Gastrocnemius medialis (tissue), 4 donors: ENCODE measurements at regions not wholly inside any gene's neighbourhood (a gene's known extent, or its start where the extent isn't known, plus 50 kb on each side); places are given as distances from the start of the nearest gene placed in this dataset.

ENCODE experiments used
- ATAC-seq, 2 donors: fragments of 150-250 bp; one replicate each; pipeline ENCODE4 v1.9.1; 2016
- DNase-seq, 2 donors: peaks; one replicate each; pipeline ENCODE4 v3.0.0-alpha.2; 2019
- H3K27ac ChIP-seq, 4 donors: fragments of 200-600 bp; sonication (generic); 1 replicate in 1 of 4; 2 replicates in 3 of 4; pipeline ENCODE4 v1.5.1; 2016 to 2018; ENCODE audit warnings: mild to moderate bottlenecking in 2 of 4, moderate library complexity in 1 of 4
- H3K27me3 ChIP-seq, 3 donors: fragments of 200-600 bp; sonication (generic) in 2 of 3; 1 replicate in 1 of 3; 2 replicates in 2 of 3; pipeline versions ENCODE4 v1.5.1 to v1.6.0; 2016 to 2019; ENCODE audit warnings: mild to moderate bottlenecking in 1 of 3, moderate library complexity in 1 of 3
- H3K36me3 ChIP-seq, 2 donors: fragments of 200-600 bp; sonication (generic) in 1 of 2; one replicate each; pipeline ENCODE4 v1.5.1; 2017 to 2018
- H3K4me1 ChIP-seq, 2 donors: fragments of 200-600 bp; sonication (generic) in 1 of 2; one replicate each; pipeline ENCODE4 v1.5.1; 2016 to 2017; ENCODE audit warnings: mild to moderate bottlenecking in 2 of 2
- H3K4me3 ChIP-seq, 4 donors: fragments of 200-600 bp; sonication (generic) in 3 of 4; 1 replicate in 1 of 4; 2 replicates in 3 of 4; pipeline ENCODE4 v1.5.1; 2016 to 2019; ENCODE audit warnings: mild to moderate bottlenecking in 2 of 4
- H3K9me3 ChIP-seq, 3 donors: fragments of 200-600 bp; sonication (generic) in 2 of 3; 1 replicate in 1 of 3; 2 replicates in 2 of 3; pipeline ENCODE4 v1.5.1; 2016 to 2019
- POLR2A ChIP-seq, 2 donors: fragments of 450-650 bp; IDR thresholded peaks; one replicate each; pipeline ENCODE4 v1.6.1; 2017; ENCODE audit warnings: antibody characterized with exemption in 2 of 2, mild to moderate bottlenecking in 2 of 2, moderate library complexity in 2 of 2
- in situ Hi-C, 4 donors: fragments of 200-750 bp; cut with MboI; loops; one replicate each; pipeline versions ENCODE4 v1.15.0 to v1.8.0; 2017; ENCODE audit warnings: low sequenced_read_pairs in 4 of 4
- intact Hi-C: fragments of 100-400 bp; cut with DNase I; formaldehyde crosslinking; loops from one replicate; pipeline ENCODE4 v1.15.1; 2023; ENCODE audit warnings: low total_unique reads
- TF ChIP-seq, protein P1 (sequence below), 5 experiments: fragments of 450-650 bp in 3 of 5; fragments of 200-600 bp in 2 of 5; sonication (generic) in 2 of 5; IDR thresholded peaks in 4 of 5; conservative IDR thresholded peaks in 1 of 5; 1 replicate in 4 of 5; 2 replicates in 1 of 5; pipeline ENCODE4 v1.5.1; 2016 to 2019; ENCODE audit warnings: antibody characterized with exemption in 5 of 5, mild to moderate bottlenecking in 3 of 5, moderate library complexity in 3 of 5

DNA sequence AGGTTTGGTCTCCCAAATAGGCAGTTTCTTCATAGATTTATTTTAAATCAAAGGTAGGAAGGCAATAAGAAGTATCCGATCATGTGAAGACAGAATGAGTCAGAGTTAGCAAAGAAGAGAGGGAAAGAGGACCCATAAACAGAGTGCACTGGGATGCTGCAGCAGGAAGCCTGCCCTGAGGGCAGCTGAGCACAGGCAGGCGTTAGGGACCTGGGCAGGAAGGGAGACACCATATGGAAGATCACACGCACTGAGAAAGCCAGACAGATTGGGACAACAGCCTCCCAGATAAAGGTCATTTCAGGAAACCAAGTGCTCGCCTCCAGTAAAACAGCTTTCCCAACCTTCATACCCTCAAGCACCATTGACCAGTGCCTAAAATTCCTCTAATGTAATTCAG, 598.0 kb downstream of the EFNB2 start:
- TF ChIP-seq, protein P1, sequence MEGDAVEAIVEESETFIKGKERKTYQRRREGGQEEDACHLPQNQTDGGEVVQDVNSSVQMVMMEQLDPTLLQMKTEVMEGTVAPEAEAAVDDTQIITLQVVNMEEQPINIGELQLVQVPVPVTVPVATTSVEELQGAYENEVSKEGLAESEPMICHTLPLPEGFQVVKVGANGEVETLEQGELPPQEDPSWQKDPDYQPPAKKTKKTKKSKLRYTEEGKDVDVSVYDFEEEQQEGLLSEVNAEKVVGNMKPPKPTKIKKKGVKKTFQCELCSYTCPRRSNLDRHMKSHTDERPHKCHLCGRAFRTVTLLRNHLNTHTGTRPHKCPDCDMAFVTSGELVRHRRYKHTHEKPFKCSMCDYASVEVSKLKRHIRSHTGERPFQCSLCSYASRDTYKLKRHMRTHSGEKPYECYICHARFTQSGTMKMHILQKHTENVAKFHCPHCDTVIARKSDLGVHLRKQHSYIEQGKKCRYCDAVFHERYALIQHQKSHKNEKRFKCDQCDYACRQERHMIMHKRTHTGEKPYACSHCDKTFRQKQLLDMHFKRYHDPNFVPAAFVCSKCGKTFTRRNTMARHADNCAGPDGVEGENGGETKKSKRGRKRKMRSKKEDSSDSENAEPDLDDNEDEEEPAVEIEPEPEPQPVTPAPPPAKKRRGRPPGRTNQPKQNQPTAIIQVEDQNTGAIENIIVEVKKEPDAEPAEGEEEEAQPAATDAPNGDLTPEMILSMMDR (IDR thresholded peaks at IDR 0.05 in 4 of 5, conservative IDR thresholded peaks at IDR 0.05 in 1 of 5): no peak
- no peak for TF ChIP-seq POLR2A (IDR thresholded peaks at IDR 0.05)
- H3K27ac ChIP-seq: no peak overlapping the region
- H3K4me3 ChIP-seq: no peak overlapping the region
- no peak for ATAC-seq
- H3K4me1 ChIP-seq: no peaks in the 10 kb centered on the region
- no peaks in the 10 kb centered on the region for H3K36me3 ChIP-seq
- in situ Hi-C loops: no loop called here
- intact Hi-C loops: no loop called here
- H3K9me3 ChIP-seq: no peaks in the 10 kb centered on the region
- DNase-seq: no peak
- no peaks in the 10 kb centered on the region for H3K27me3 ChIP-seq

DNA sequence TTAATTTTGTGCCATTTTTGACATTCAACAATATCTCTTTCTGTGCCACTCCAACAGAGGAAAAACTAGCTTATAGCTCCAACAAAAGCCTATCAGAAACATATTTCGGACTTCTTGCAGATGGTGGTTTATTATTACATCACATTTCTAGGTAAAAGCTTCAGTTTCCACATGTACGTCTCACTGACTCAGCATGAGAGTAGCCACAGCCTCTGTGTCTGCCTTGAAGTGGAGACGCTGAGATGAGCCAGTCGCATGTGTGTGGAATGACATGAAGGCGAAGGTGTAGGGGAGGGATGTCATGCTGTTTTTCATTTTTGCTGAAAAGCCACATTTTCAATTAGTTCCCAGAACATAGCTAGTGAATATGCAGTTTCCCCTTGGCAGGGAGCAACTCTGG, 598.6 kb downstream of the EFNB2 start:
- intact Hi-C loops: no loop called here
- ATAC-seq: no peak

DNA sequence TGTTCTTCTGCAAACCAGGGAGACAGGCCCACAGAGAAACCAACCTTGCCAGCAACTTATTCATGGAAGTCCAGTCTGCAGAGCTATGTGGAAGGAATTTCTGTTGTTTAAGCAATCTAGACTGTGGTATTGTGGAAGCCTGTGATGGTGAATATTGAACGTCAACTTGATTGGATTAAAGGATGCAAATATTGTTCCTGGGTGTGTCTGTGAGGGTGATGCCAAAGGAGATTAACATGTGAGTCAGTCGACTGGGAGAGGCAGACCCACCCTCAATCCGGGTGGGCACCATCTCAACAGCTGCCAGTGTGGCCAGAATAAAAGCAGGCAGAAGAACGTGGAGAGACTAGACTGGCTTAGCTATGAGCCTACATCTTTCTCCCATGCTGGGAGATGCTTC, 606.0 kb downstream of the EFNB2 start:
- H3K36me3 ChIP-seq: no peaks in the 10 kb centered on the region
- no peak for TF ChIP-seq POLR2A (IDR thresholded peaks at IDR 0.05)
- TF ChIP-seq, protein P1 (IDR thresholded peaks at IDR 0.05 in 4 of 5, conservative IDR thresholded peaks at IDR 0.05 in 1 of 5): no peak
- H3K4me3 ChIP-seq: no peak overlapping the region
- H3K27ac ChIP-seq: no peak overlapping the region
- intact Hi-C loops: no loop called here
- in situ Hi-C loops: no loop called here
- no peaks in the 10 kb centered on the region for H3K9me3 ChIP-seq
- no peak for ATAC-seq
- no peaks in the 10 kb centered on the region for H3K27me3 ChIP-seq
- DNase-seq: no peak
- no peaks in the 10 kb centered on the region for H3K4me1 ChIP-seq

More for the DNA sequence above, 598.6 kb downstream of the EFNB2 start:
- no peak for TF ChIP-seq POLR2A (IDR thresholded peaks at IDR 0.05)
- TF ChIP-seq, protein P1 (IDR thresholded peaks at IDR 0.05 in 4 of 5, conservative IDR thresholded peaks at IDR 0.05 in 1 of 5): no peak
- Histone ChIP-seq H3K27ac (no peak overlapping the region), H3K27me3 (no peaks in the 10 kb centered on the region), H3K4me3 (no peak overlapping the region), H3K9me3 (no peaks in the 10 kb centered on the region), H3K4me1 (no peaks in the 10 kb centered on the region), H3K36me3 (no peaks in the 10 kb centered on the region)
- in situ Hi-C loops: no loop called here
- DNase-seq: no peak

DNA sequence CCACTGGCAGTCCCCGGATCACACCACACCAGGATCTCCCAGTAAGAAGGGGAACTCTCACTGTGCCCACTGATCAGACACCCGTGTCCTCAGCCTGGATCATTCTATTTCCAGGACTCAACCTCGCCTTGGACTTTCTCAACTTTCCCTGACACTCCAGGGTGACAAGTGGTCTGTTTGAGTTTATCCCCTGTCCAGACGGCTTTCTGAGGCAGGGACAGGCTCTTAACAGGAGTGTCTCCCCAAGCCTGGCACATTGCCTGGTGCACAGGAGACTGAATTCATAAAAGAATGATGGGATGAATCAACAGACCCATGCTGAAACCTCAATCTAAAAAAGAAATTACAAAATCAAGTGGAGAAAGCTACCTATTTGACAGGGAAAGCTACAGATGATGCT, 606.6 kb downstream of the EFNB2 start:
- ATAC-seq (no peak), DNase-seq (no peak)
- no peaks in the 10 kb centered on the region for H3K4me1 ChIP-seq
- no peak overlapping the region for H3K27ac ChIP-seq
- H3K9me3 ChIP-seq: no peaks in the 10 kb centered on the region
- no peaks in the 10 kb centered on the region for H3K27me3 ChIP-seq
- no peaks in the 10 kb centered on the region for H3K36me3 ChIP-seq
- no peak overlapping the region for H3K4me3 ChIP-seq
- TF ChIP-seq POLR2A (IDR thresholded peaks at IDR 0.05): no peak
- TF ChIP-seq, protein P1 (IDR thresholded peaks at IDR 0.05 in 4 of 5, conservative IDR thresholded peaks at IDR 0.05 in 1 of 5): no peak
- intact Hi-C loops (no loop called here), in situ Hi-C loops (no loop called here)

DNA sequence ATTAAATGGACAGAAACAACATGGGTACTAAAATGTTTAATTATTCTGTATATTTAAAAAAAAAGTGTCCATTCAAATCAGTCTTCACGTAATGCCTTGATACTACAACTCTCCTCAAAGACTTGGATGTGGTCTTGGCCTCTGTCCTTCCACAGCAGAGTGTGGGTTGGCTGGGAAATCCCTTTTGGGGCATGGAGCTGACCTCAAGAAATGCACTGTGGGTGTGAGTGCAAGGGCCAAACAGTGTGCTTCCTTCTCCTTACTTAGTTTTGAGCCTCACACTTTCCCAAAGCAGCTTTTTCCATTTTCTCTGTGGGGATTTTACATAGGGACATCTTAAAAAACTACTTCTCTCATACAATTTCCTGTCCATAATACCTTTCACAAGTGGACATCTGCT, 607.4 kb downstream of the EFNB2 start:
- Histone ChIP-seq H3K27me3 (no peaks in the 10 kb centered on the region), H3K27ac (no peak overlapping the region), H3K9me3 (no peaks in the 10 kb centered on the region), H3K4me1 (no peaks in the 10 kb centered on the region), H3K36me3 (no peaks in the 10 kb centered on the region), H3K4me3 (no peak overlapping the region)
- DNase-seq: no peak
- TF ChIP-seq POLR2A (IDR thresholded peaks at IDR 0.05): no peak
- TF ChIP-seq, protein P1 (IDR thresholded peaks at IDR 0.05 in 4 of 5, conservative IDR thresholded peaks at IDR 0.05 in 1 of 5): no peak
- ATAC-seq: no peak
- intact Hi-C loops (no loop called here), in situ Hi-C loops (no loop called here)
